Kidney epithelial cell (primary cell): ENCODE measurements at regions not wholly inside any gene's neighbourhood (a gene's known extent, or its start where the extent isn't known, plus 50 kb on each side); places are given as distances from the start of the nearest gene placed in this dataset.

Experiments used
- DNase-seq: peaks from one replicate; pipeline ENCODE4 v3.0.0-alpha.2; 2010; ENCODE audit warnings: low read depth
- H3K27me3 ChIP-seq: 2 replicates; pipeline ENCODE4 v1.6.0; 2011; ENCODE audit warnings: low read length; ENCODE audit not compliant: control insufficient read depth, insufficient read depth
- H3K36me3 ChIP-seq: 2 replicates; pipeline ENCODE4 v1.5.1; 2011; ENCODE audit warnings: low read length; ENCODE audit not compliant: control insufficient read depth, insufficient read depth
- H3K4me3 ChIP-seq: 2 replicates; pipeline ENCODE4 v1.5.1; 2011; ENCODE audit warnings: low read depth, mild to moderate bottlenecking, control low read depth, low read length
- TF ChIP-seq, protein P1 (sequence below): IDR thresholded peaks from 2 replicates; pipeline ENCODE4 v1.5.1; 2011; ENCODE audit warnings: mild to moderate bottlenecking, moderate library complexity, low read length, control low read depth, inconsistent platforms; ENCODE audit not compliant: insufficient read depth, poor library complexity, severe bottlenecking

GRCh38 chr18:27274901-27275300, 89.8 kb upstream of the CHST9 start:
- H3K36me3 ChIP-seq = no peaks in the 10 kb centered on the region
- DNase-seq = no peak
- TF ChIP-seq, protein P1, sequence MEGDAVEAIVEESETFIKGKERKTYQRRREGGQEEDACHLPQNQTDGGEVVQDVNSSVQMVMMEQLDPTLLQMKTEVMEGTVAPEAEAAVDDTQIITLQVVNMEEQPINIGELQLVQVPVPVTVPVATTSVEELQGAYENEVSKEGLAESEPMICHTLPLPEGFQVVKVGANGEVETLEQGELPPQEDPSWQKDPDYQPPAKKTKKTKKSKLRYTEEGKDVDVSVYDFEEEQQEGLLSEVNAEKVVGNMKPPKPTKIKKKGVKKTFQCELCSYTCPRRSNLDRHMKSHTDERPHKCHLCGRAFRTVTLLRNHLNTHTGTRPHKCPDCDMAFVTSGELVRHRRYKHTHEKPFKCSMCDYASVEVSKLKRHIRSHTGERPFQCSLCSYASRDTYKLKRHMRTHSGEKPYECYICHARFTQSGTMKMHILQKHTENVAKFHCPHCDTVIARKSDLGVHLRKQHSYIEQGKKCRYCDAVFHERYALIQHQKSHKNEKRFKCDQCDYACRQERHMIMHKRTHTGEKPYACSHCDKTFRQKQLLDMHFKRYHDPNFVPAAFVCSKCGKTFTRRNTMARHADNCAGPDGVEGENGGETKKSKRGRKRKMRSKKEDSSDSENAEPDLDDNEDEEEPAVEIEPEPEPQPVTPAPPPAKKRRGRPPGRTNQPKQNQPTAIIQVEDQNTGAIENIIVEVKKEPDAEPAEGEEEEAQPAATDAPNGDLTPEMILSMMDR = no peak
- no peak overlapping the region for H3K4me3 ChIP-seq
- no peaks in the 10 kb centered on the region for H3K27me3 ChIP-seq

GRCh38 chr18:27270508-27270907, 85.4 kb upstream of the CHST9 start:
- H3K4me3 ChIP-seq = no peak overlapping the region
- no peak for DNase-seq
- no peaks in the 10 kb centered on the region for H3K27me3 ChIP-seq
- TF ChIP-seq, protein P1 = no peak
- no peaks in the 10 kb centered on the region for H3K36me3 ChIP-seq

DNA sequence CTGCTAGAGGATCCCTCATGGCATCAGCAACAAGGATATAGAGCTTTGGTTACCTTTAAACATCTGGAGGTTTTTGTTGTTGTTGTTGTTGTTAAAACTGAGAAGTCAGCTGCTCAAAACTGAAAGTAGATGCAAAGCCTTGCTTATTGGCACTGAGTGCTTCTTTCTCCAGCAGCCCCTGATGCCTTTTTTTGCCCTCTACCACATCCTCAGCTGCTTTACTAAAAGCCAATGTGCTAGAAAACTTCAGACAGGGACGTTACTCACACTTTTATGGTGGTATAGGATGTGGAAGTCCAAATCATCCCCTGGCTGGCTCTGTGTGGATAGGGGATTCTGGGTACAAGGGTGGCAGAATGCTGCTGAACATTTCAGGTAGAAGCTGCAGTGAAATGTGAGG, 78.3 kb upstream of the CHST9 start:
- TF ChIP-seq, protein P1 = no peak

DNA sequence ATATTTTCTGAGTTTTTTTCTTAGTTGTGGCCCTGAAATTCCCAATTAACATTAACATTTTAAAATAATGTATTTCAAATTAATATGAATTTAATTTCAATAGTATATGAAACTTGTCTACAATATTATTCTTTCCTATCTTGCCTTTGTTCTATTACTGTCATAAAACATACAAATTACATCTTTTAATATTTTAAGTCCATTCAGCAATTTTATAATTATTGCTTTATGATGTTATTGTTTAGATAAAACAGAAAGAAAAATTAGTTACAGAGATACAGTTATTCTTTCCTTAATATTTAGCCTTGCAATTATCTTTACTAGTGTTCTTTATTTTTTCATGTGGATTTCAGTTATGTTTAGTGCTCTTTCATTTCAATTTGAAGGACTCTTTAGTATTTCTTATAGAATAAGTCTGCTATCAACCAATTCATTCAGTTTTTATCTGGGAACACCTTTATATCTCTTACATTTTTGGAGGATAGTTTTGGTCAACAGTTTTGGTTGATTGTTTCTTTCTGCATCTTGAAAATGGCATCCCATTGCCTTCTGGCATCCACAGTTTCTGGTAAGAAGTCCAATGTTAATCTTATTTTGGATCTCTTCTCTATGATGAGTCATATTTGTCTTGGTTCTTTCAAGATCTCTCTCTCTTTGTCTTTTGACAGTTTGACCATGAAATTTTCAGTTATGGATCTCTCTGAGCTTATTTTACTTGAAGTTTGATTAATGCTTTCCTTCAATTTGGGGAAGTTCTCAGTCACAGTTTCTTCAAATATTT, 76.9 kb upstream of the CHST9 start:
- Histone ChIP-seq H3K36me3 (no peaks in the 10 kb centered on the region), H3K4me3 (no peak overlapping the region), H3K27me3 (no peaks in the 10 kb centered on the region)
- no peak for DNase-seq
- TF ChIP-seq, protein P1 = no peak

More for the DNA sequence above, 78.3 kb upstream of the CHST9 start:
- no peak overlapping the region for H3K4me3 ChIP-seq
- H3K27me3 ChIP-seq = no peaks in the 10 kb centered on the region
- no peak for DNase-seq
- H3K36me3 ChIP-seq = no peaks in the 10 kb centered on the region

GRCh38 chr18:27253571-27253970, 68.5 kb upstream of the CHST9 start:
- Histone ChIP-seq H3K27me3 (no peaks in the 10 kb centered on the region), H3K36me3 (no peaks in the 10 kb centered on the region), H3K4me3 (no peak overlapping the region)
- TF ChIP-seq, protein P1 = no peak
- no peak for DNase-seq

DNA sequence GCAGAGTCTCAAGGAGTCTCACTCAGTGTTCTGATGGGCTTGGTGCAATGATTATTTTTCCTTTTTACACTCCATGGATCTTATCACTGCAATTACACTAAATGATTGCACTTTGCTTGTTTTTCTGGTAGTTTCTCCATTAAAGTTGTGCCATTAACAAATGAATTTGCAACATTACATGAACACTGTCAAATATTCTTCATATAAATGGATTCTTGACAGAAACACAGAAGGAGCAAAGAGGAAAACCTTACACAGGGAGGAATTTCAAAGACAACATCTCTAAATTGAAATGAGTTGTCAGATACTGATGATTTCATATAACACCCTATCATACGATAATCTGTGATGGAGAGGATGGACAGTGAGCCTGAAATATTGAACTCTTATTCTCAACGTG, 65.4 kb upstream of the CHST9 start:
- Histone ChIP-seq H3K4me3 (no peak overlapping the region), H3K27me3 (no peaks in the 10 kb centered on the region), H3K36me3 (no peaks in the 10 kb centered on the region)
- TF ChIP-seq, protein P1 = no peak
- no peak for DNase-seq
